GM12878 (cell line): ENCODE measurements at regions not wholly inside any gene's neighbourhood (a gene's known extent, or its start where the extent isn't known, plus 50 kb on each side); places are given as distances from the start of the nearest gene placed in this dataset.

ENCODE experiments used
- ATAC-seq: fragments of 200-7000 bp; cut with Tn5 transposase; 3 replicates; pipeline ENCODE4 v1.9.1; 2020; ENCODE audit warnings: mild to moderate bottlenecking, moderate library complexity
- BruUV-seq: library from RNA; stranded (reverse); fragments of 400-500 nt; replicated peaks from 2 replicates; lab custom pipeline; 2021; lab: Mats Ljungman, UMichigan
- CTCF ChIA-PET: fragments of 300-600 bp; sonication (Branson Sonifier 250); formaldehyde crosslinking; extraction: SDS; loops from one replicate; lab custom pipeline; 2021; ENCODE audit warnings: inconsistent platforms; lab: Yijun Ruan, JAX
- POLR2A ChIA-PET: fragments of 350-600 bp; formaldehyde crosslinking; extraction: SDS; loops from one replicate; lab custom pipeline; 2021; ENCODE audit warnings: inconsistent platforms; lab: Charles Lee
- RAD21 ChIA-PET: fragments of 300-600 bp; sonication (Branson Sonifier 250); formaldehyde crosslinking; loops from one replicate; lab custom pipeline; 2023; ENCODE audit warnings: antibody characterized with exemption; ENCODE audit not compliant: unreplicated experiment; lab: Charles Lee
- SMC1A ChIA-PET: fragments of 300-600 bp; sonication (Branson Sonifier 250); formaldehyde crosslinking; loops from one replicate; lab custom pipeline; 2023; ENCODE audit not compliant: unreplicated experiment, uncharacterized antibody; lab: Charles Lee
- DNase-seq: peaks from one replicate; pipeline ENCODE4 v3.0.0-alpha.2; 2011; ENCODE audit warnings: low read depth, low spot score
- FAIRE-seq: peaks from 3 replicates; lab custom pipeline; 2011; peaks lifted over from hg19 to GRCh38; lab: Jason Lieb, UNC
- H2AFZ ChIP-seq: 2 replicates; pipeline ENCODE4 v1.6.0; 2011; ENCODE audit warnings: low read depth, low read length, control low read depth; ENCODE audit not compliant: control insufficient read depth
- H3K27ac ChIP-seq: 2 replicates; pipeline ENCODE4 v1.5.1; 2011; ENCODE audit warnings: control low read depth; ENCODE audit not compliant: control insufficient read depth, insufficient read depth
- H3K27me3 ChIP-seq, 2 experiments: replicated peaks in 1 of 2; 2 replicates each; pipeline versions ENCODE4 v1.6.0 to v1.6.1; 2011; ENCODE audit warnings: low read length in 1 of 2; ENCODE audit not compliant: control insufficient read depth in 2 of 2, insufficient read depth in 2 of 2
- H3K36me3 ChIP-seq, 2 experiments: 2 replicates each; pipeline ENCODE4 v1.5.1; 2011; ENCODE audit warnings: low read length in 1 of 2; ENCODE audit not compliant: control insufficient read depth in 2 of 2, insufficient read depth in 2 of 2
- H3K4me1 ChIP-seq: 2 replicates; pipeline ENCODE4 v1.6.1; 2011; ENCODE audit warnings: mild to moderate bottlenecking, low read length, moderate library complexity, mixed read lengths; ENCODE audit not compliant: control insufficient read depth, insufficient read depth
- H3K4me2 ChIP-seq: 2 replicates; pipeline ENCODE4 v1.6.0; 2011; ENCODE audit warnings: control low read depth; ENCODE audit not compliant: control insufficient read depth, insufficient read depth
- H3K4me3 ChIP-seq: fragments of 200-600 bp; sonication (generic); 2 replicates; pipeline ENCODE4 v1.5.1; 2016
- H3K79me2 ChIP-seq: 2 replicates; pipeline ENCODE4 v1.6.0; 2011; ENCODE audit warnings: low read length; ENCODE audit not compliant: control insufficient read depth, insufficient read depth
- H3K9ac ChIP-seq: 2 replicates; pipeline ENCODE4 v1.8.0; 2011; ENCODE audit warnings: low read length, control low read depth, mixed read lengths; ENCODE audit not compliant: control insufficient read depth, insufficient read depth
- H3K9me3 ChIP-seq: replicated peaks from 3 replicates; pipeline ENCODE4 v1.5.1; 2011; ENCODE audit warnings: mild to moderate bottlenecking, low read length; ENCODE audit not compliant: control insufficient read depth, insufficient read depth
- H4K20me1 ChIP-seq: 2 replicates; pipeline ENCODE4 v1.6.0; 2011; ENCODE audit not compliant: control insufficient read depth, insufficient read depth
- E2F4 ChIP-seq: IDR thresholded peaks from 2 replicates; pipeline ENCODE4 v1.6.1; 2012; ENCODE audit warnings: low read depth, low read length, improper control_type of control experiment
- HSF1 ChIP-seq: fragments of 150-350 bp; IDR thresholded peaks from 2 replicates; pipeline ENCODE4 v1.6.1; 2014; ENCODE audit warnings: mild to moderate bottlenecking, low read depth, low read length
- IKZF1 ChIP-seq: fragments of 450-650 bp; conservative IDR thresholded peaks from 2 replicates; pipeline ENCODE4 v1.6.1; 2017; ENCODE audit warnings: antibody characterized with exemption, mild to moderate bottlenecking
- KLF5 ChIP-seq: fragments of 450-650 bp; IDR thresholded peaks from 2 replicates; pipeline ENCODE4 v1.6.1; 2014; ENCODE audit warnings: mild to moderate bottlenecking; ENCODE audit not compliant: partially characterized antibody
- MLLT1 ChIP-seq: fragments of 450-650 bp; IDR thresholded peaks from 2 replicates; pipeline ENCODE4 v1.6.1; 2016; ENCODE audit warnings: mild to moderate bottlenecking
- MTA3 ChIP-seq: IDR thresholded peaks from 2 replicates; pipeline ENCODE4 v1.6.1; 2012; ENCODE audit warnings: low read length, inconsistent platforms, borderline replicate concordance
- SMARCA5 ChIP-seq: fragments of 450-650 bp; IDR thresholded peaks from 2 replicates; pipeline ENCODE4 v1.6.1; 2017; ENCODE audit warnings: mild to moderate bottlenecking
- STAT3 ChIP-seq: IDR thresholded peaks from 2 replicates; pipeline ENCODE4 v1.6.1; 2011; ENCODE audit warnings: low read depth, low read length, improper control_type of control experiment
- ZNF592 ChIP-seq: fragments of 450-650 bp; IDR thresholded peaks from 2 replicates; pipeline ENCODE4 v1.6.1; 2017; ENCODE audit warnings: mild to moderate bottlenecking, moderate library complexity
- ZZZ3 ChIP-seq: IDR thresholded peaks from 2 replicates; pipeline ENCODE4 v1.6.1; 2011; ENCODE audit warnings: low read depth; ENCODE audit not compliant: control insufficient read depth, insufficient read length
- WGBS: methylation state at CpG from one replicate; pipeline ENCODE4 v1.1.6; 2016; ENCODE audit warnings: low lambda C conversion rate; ENCODE audit not compliant: insufficient replicate concordance, insufficient coverage; ENCODE audit errors: missing lambda C conversion rate; 5-methylcytosine and 5-hydroxymethylcytosine counted together
- in situ Hi-C: fragments of 300-500 bp; cut with MboI; formaldehyde crosslinking; loops from 9 replicates; pipeline ENCODE4 v1.14.3; 2018; ENCODE audit warnings: mixed read lengths
- intact Hi-C: fragments of 100-400 bp; cut with micrococcal nuclease; formaldehyde crosslinking; loops from one replicate; pipeline ENCODE4 v1.14.2; 2022; ENCODE audit not compliant: unreplicated experiment

GRCh38 chr2:151153601-151154000, 108.1 kb downstream of the RBM43 start (continued):
- TF ChIP-seq MTA3 (no peak), HSF1 (no peak), SMARCA5 (no peak), IKZF1 (no peak), STAT3 (no peak), KLF5 (no peak), MLLT1 (no peak), ZZZ3 (no peak)
- TF ChIP-seq, all 136 proteins: peak for 0

- ATAC-seq (no peak), DNase-seq (no peak), FAIRE-seq (no peak)
- no peaks in the 10 kb centered on the region for H3K36me3 ChIP-seq
- ChIA-PET SMC1A (interaction anchor here (0.7 kb wide), 1 partner anchor 81 kb away, joined by 3 read pairs; no protein-coding TSS in a partner anchor), CTCF (interaction anchor here (1.3 kb wide), 1 partner anchor 11 kb away, joined by 3 read pairs; no protein-coding TSS in a partner anchor), POLR2A (no interaction called here), RAD21 (interaction anchor here (0.6 kb wide), 1 partner anchor 797 kb away, joined by 3 read pairs; no protein-coding TSS in a partner anchor)
- no peaks in the 10 kb centered on the region for H3K4me1 ChIP-seq
- intact Hi-C loops = no loop called here
- H3K4me2 ChIP-seq = no peak overlapping the region
- no peaks in the 10 kb centered on the region for H3K79me2 ChIP-seq
- H4K20me1 ChIP-seq = no peaks in the 10 kb centered on the region
- H3K27ac ChIP-seq = no peak overlapping the region
- no peaks in the 10 kb centered on the region for H3K9me3 ChIP-seq
- H3K9ac ChIP-seq = no peak overlapping the region
- in situ Hi-C loops = no loop called here
- no peak overlapping the region for H3K4me3 ChIP-seq
- H3K27me3 ChIP-seq = peaks cover 2 to 6% of the 10 kb centered on the region in 2 experiments; a peak in 2 of 4 replicates
- H2AFZ ChIP-seq = no peak overlapping the region
- 0% methylated on average over 3 of the region's 3 CpGs for WGBS
- BruUV-seq = no TSS peak
- TF ChIP-seq ZNF592 = no peak
- no peak for TF ChIP-seq E2F4
- TF ChIP-seq STAT3 = no peak
Measured at GRCh38 chr2:151150331-151151320, 111.0 kb downstream of the RBM43 start.
